Testis (tissue), 2 donors: ENCODE measurements at regions not wholly inside any gene's neighbourhood (a gene's known extent, or its start where the extent isn't known, plus 50 kb on each side); places are given as distances from the start of the nearest gene placed in this dataset.

Source experiments
- DNase-seq: peaks from one replicate; pipeline ENCODE4 v3.0.0-alpha.2; 2019
- H3K27ac ChIP-seq, 2 donors: fragments of 200-600 bp; sonication (generic); one replicate each; pipeline ENCODE4 v1.5.1; 2019
- H3K27me3 ChIP-seq: fragments of 200-600 bp; sonication (generic); one replicate; pipeline ENCODE4 v1.5.1; 2019
- H3K36me3 ChIP-seq: fragments of 200-600 bp; sonication (generic); one replicate; pipeline ENCODE4 v1.5.1; 2017; ENCODE audit warnings: low read depth; ENCODE audit errors: missing control alignments
- H3K4me1 ChIP-seq: fragments of 200-600 bp; sonication (generic); one replicate; pipeline ENCODE4 v1.5.1; 2019
- H3K4me3 ChIP-seq, 2 donors: fragments of 200-600 bp; sonication (generic); one replicate each; pipeline ENCODE4 v1.5.1; 2017 to 2019
- H3K9me3 ChIP-seq: fragments of 200-600 bp; sonication (generic); one replicate; pipeline ENCODE4 v1.5.1; 2017
- POLR2A ChIP-seq: fragments of 450-650 bp; IDR thresholded peaks from one replicate; pipeline ENCODE4 v1.6.1; 2017; ENCODE audit warnings: antibody characterized with exemption, mild to moderate bottlenecking, moderate library complexity
- WGBS, 2 donors: methylation state at CpG; one replicate each; pipeline ENCODE4 v1.1.5; 2018; 5-methylcytosine and 5-hydroxymethylcytosine counted together
- intact Hi-C: fragments of 100-400 bp; cut with DNase I; formaldehyde crosslinking; loops from one replicate; pipeline ENCODE4 v1.15.1; 2023; ENCODE audit warnings: low total_unique reads
- TF ChIP-seq, protein P1 (sequence below), 3 experiments: fragments of 450-650 bp in 2 of 3; fragments of 200-600 bp in 1 of 3; sonication (generic) in 1 of 3; IDR thresholded peaks; one replicate each; pipeline ENCODE4 v1.5.1; 2016 to 2019; ENCODE audit warnings: antibody characterized with exemption in 3 of 3, mild to moderate bottlenecking in 2 of 3, moderate library complexity in 1 of 3

GRCh38 chr13:85362980-85363379, 436.2 kb downstream of the SLITRK6 start:
- 70 to 71% methylated on average over 9 to 18 of the region's 29 CpGs for WGBS, 2 donors
- DNase-seq, result no peak
- Histone ChIP-seq H3K4me1 (no peaks in the 10 kb centered on the region), H3K4me3 (peak overlapping the region; percentile 49 to 52), H3K27me3 (no peaks in the 10 kb centered on the region), H3K36me3 (no peaks in the 10 kb centered on the region), H3K9me3 (no peaks in the 10 kb centered on the region), H3K27ac (peak overlapping the region in 1 of 2 donors; percentile 45)
- no peak for TF ChIP-seq POLR2A
- TF ChIP-seq, protein P1, sequence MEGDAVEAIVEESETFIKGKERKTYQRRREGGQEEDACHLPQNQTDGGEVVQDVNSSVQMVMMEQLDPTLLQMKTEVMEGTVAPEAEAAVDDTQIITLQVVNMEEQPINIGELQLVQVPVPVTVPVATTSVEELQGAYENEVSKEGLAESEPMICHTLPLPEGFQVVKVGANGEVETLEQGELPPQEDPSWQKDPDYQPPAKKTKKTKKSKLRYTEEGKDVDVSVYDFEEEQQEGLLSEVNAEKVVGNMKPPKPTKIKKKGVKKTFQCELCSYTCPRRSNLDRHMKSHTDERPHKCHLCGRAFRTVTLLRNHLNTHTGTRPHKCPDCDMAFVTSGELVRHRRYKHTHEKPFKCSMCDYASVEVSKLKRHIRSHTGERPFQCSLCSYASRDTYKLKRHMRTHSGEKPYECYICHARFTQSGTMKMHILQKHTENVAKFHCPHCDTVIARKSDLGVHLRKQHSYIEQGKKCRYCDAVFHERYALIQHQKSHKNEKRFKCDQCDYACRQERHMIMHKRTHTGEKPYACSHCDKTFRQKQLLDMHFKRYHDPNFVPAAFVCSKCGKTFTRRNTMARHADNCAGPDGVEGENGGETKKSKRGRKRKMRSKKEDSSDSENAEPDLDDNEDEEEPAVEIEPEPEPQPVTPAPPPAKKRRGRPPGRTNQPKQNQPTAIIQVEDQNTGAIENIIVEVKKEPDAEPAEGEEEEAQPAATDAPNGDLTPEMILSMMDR (IDR thresholded peaks at IDR 0.05), result no peak
- intact Hi-C loops, result no loop called here

DNA sequence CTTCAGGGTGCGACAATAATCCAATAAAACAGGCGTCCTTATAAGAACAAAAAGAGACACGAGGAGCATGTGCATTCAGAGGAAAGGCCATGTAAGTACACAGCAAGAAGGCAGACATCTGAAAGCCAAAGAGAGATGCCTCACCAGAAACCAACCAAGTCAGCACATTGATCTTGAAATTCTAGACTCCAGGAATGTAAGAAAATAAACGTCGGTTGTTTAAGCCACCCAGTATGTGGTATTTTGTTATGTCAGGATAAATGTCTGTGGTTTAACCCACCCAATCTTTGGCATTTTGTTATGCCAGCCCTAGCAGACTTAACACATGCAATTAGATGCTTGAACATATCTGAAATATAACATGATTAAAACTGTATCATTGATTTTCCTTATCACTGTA, 452.0 kb downstream of the SLITRK6 start:
- no peak for DNase-seq
- H3K27me3 ChIP-seq, result no peaks in the 10 kb centered on the region
- no peak overlapping the region for H3K27ac ChIP-seq
- no peak overlapping the region for H3K4me3 ChIP-seq
- H3K36me3 ChIP-seq, result no peaks in the 10 kb centered on the region
- no peaks in the 10 kb centered on the region for H3K4me1 ChIP-seq
- intact Hi-C loops, result no loop called here
- TF ChIP-seq POLR2A, result no peak
- TF ChIP-seq, protein P1 (IDR thresholded peaks at IDR 0.05), result no peak
- H3K9me3 ChIP-seq, result no peaks in the 10 kb centered on the region
- 66 to 75% methylated on average over 5 of the region's 5 CpGs for WGBS, 2 donors

DNA sequence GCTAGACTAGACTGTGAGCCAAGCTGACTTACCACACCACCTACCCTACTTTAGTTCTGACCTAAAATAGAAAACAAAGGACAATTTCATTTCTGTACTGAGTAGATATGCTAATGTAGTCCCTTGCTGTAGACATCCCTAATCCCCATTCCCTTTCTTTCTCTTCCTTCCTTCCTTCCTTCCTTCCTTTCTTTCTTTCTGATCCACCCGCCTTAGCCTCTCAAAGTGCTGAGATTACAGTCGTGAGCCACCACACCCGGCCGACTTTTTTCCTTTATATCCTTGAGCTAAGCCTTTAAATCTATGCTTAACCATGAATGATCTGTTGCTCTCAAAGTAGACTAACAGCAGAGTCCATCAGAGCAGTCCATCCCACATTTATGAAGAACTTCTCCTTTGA, 465.0 kb downstream of the SLITRK6 start:
- Histone ChIP-seq H3K9me3 (no peaks in the 10 kb centered on the region), H3K4me1 (no peaks in the 10 kb centered on the region), H3K4me3 (no peak overlapping the region), H3K36me3 (no peaks in the 10 kb centered on the region), H3K27ac (no peak overlapping the region), H3K27me3 (no peaks in the 10 kb centered on the region)
- WGBS, 2 donors, result 89 to 97% methylated on average over 4 of the region's 4 CpGs
- no peak for DNase-seq
- TF ChIP-seq, protein P1 (IDR thresholded peaks at IDR 0.05), result no peak
- TF ChIP-seq POLR2A, result no peak
- intact Hi-C loops, result no loop called here

DNA sequence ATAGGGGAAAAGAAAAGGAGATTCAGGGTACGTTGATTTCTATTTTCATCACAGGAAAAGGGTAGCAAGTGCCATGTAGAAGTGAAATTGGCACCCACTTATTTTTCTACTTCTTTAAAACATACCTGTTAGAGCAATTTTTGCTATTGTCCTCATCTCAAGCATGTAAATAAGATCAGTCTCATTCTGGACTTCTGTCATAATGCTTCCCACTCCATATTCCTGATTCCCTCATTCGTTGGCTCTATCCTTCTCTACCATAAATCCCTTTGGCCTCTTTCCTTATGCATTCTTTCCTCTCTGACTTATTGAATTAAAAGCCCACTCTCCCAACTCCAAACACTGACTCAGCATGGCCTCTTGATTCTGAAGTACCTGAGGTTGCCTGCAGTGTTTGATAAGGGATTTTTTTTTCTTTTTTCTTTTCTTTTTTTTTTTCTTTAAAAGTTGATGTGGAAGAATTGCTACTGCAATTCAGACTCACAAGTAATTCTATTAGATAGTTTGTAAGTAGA, 465.7 kb downstream of the SLITRK6 start:
- Histone ChIP-seq H3K9me3 (no peaks in the 10 kb centered on the region), H3K27ac (no peak overlapping the region), H3K4me1 (no peaks in the 10 kb centered on the region), H3K4me3 (no peak overlapping the region), H3K36me3 (no peaks in the 10 kb centered on the region), H3K27me3 (no peaks in the 10 kb centered on the region)
- DNase-seq, result no peak
- TF ChIP-seq, protein P1 (IDR thresholded peaks at IDR 0.05), result no peak
- no peak for TF ChIP-seq POLR2A
- WGBS, 2 donors, result 47 to 48% methylated on average over 2 of the region's 2 CpGs
- intact Hi-C loops, result no loop called here

DNA sequence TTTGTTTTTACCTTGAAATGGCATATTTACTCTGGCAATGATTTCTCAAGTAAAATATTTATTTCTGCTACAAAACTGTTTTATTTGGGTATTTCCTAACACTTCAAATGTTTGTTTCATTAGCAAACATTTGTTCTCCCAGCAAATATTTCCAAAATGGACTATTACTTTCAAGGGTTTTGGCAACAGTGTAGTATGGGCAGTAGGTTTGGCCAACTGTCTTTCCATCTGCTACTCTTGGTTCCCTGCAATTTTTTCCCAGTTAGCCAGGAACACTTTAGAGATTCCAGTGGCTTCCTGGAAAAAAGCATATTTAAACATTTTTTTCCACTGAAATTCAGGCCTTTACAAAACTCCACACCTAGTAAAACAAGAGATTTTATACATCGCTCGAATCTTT, 466.6 kb downstream of the SLITRK6 start:
- no peak overlapping the region for H3K27ac ChIP-seq
- TF ChIP-seq, protein P1 (IDR thresholded peaks at IDR 0.05), result no peak
- no peaks in the 10 kb centered on the region for H3K36me3 ChIP-seq
- intact Hi-C loops, result no loop called here
- DNase-seq, result no peak
- WGBS, 2 donors, result 81 to 91% methylated on average over 2 of the region's 2 CpGs
- no peak overlapping the region for H3K4me3 ChIP-seq
- H3K4me1 ChIP-seq, result no peaks in the 10 kb centered on the region
- H3K27me3 ChIP-seq, result no peaks in the 10 kb centered on the region
- H3K9me3 ChIP-seq, result no peaks in the 10 kb centered on the region
